ENCODE measurements at regions not wholly inside any gene's neighbourhood (a gene's known extent, or its start where the extent isn't known, plus 50 kb on each side); places are given as distances from the start of the nearest gene placed in this dataset.

DNA sequence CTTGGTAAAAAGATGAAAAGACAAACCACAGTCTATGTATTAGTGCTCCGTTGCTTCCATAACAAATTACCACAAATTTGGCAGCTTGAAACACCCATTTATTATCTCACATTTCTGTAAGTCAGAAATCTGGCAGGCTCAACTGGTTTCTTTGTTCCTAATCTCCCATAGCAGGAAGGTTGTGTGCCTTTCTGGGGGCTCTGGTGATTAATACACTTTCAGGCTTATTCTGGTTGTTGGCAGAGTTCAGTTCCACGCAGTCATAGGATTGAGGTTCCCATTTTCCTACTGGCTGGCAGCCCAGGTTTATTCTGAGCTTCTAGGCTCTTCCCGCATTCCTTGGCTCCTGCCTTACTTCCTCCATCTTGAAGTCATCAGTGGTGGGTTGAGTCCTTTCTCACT is 189.3 kb downstream of the ANAPC1 start:
- TF ChIP-seq, protein P1, sequence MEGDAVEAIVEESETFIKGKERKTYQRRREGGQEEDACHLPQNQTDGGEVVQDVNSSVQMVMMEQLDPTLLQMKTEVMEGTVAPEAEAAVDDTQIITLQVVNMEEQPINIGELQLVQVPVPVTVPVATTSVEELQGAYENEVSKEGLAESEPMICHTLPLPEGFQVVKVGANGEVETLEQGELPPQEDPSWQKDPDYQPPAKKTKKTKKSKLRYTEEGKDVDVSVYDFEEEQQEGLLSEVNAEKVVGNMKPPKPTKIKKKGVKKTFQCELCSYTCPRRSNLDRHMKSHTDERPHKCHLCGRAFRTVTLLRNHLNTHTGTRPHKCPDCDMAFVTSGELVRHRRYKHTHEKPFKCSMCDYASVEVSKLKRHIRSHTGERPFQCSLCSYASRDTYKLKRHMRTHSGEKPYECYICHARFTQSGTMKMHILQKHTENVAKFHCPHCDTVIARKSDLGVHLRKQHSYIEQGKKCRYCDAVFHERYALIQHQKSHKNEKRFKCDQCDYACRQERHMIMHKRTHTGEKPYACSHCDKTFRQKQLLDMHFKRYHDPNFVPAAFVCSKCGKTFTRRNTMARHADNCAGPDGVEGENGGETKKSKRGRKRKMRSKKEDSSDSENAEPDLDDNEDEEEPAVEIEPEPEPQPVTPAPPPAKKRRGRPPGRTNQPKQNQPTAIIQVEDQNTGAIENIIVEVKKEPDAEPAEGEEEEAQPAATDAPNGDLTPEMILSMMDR (IDR thresholded peaks at IDR 0.05; ENCODE audit: borderline replicate concordance, extremely low read depth, low read length, poor library complexity, severe bottlenecking): no peak
- no peak for TF ChIP-seq EZH2 (IDR thresholded peaks at IDR 0.05; ENCODE audit: borderline replicate concordance, low read depth, low read length, severe bottlenecking)
